HCT116 (cell line): ENCODE measurements at regions not wholly inside any gene's neighbourhood (a gene's known extent, or its start where the extent isn't known, plus 50 kb on each side); places are given as distances from the start of the nearest gene placed in this dataset.

ENCODE experiments used
- ATAC-seq: fragments of 200-7000 bp; cut with Tn5 transposase; 2 replicates; pipeline ENCODE4 v1.9.1; 2020; ENCODE audit warnings: mild to moderate bottlenecking, moderate library complexity
- BruUV-seq: library from RNA; stranded (reverse); fragments of 400-500 nt; replicated peaks from 2 replicates; lab custom pipeline; 2021; lab: Mats Ljungman, UMichigan
- CTCF ChIA-PET: fragments of 300-600 bp; sonication (Branson Sonifier 250); formaldehyde crosslinking; loops from one replicate; lab custom pipeline; 2021; ENCODE audit warnings: antibody characterized with exemption; lab: Charles Lee
- POLR2A ChIA-PET: fragments of 300-600, 350-600 bp; sonication (Branson Sonifier 250); formaldehyde crosslinking; loops from one replicate; lab custom pipeline; 2021; ENCODE audit warnings: antibody characterized with exemption; lab: Charles Lee
- RAD21 ChIA-PET, 2 experiments: fragments of 300-600 bp; sonication (Branson Sonifier 250); formaldehyde crosslinking; loops; one replicate each; lab custom pipeline; 2023; ENCODE audit warnings: low total read pairs in 2 of 2; ENCODE audit not compliant: uncharacterized antibody in 2 of 2, unreplicated experiment in 2 of 2, low non-redundant PET in 1 of 2; lab: Charles Lee
- DNase-seq: peaks from one replicate; pipeline ENCODE4 v3.0.0-alpha.2; 2010; ENCODE audit warnings: low read depth, low spot score
- H2AFZ ChIP-seq: fragments of 200-600 bp; shearing (Covaris generic), sonication (generic); 2 replicates; pipeline ENCODE4 v1.6.1; 2017; ENCODE audit warnings: low read depth, mixed run types, mixed read lengths, antibody characterized with exemption, low read length; ENCODE audit not compliant: poor library complexity, severe bottlenecking
- H3K27ac ChIP-seq: 2 replicates; pipeline ENCODE4 v1.5.1; 2012; ENCODE audit warnings: low read depth, low read length
- H3K27me3 ChIP-seq: fragments of 200-600 bp; sonication (generic); 2 replicates; pipeline ENCODE4 v1.6.1; 2016; ENCODE audit warnings: mixed run types, low read length, mixed read lengths; ENCODE audit not compliant: insufficient read depth
- H3K36me3 ChIP-seq, 2 experiments: fragments of 200-500 bp in 1 of 2; fragments of 200-600 bp in 1 of 2; sonication (Bioruptor generic) in 1 of 2; sonication (generic) in 1 of 2; 2 replicates each; pipeline versions ENCODE4 v1.5.1 to v1.6.1; 2014 to 2016; ENCODE audit warnings: low read length in 2 of 2, inconsistent platforms in 1 of 2, mixed read lengths in 1 of 2, mixed run types in 1 of 2; ENCODE audit not compliant: insufficient read depth in 2 of 2, control insufficient read depth in 1 of 2
- H3K4me1 ChIP-seq, 2 experiments: fragments of 200-600 bp in 1 of 2; sonication (generic) in 1 of 2; 2 replicates each; pipeline versions ENCODE4 v1.5.1 to v1.6.1; 2012 to 2017; ENCODE audit warnings: low read length in 2 of 2, inconsistent platforms in 1 of 2, mild to moderate bottlenecking in 1 of 2, mixed read lengths in 1 of 2, mixed run types in 1 of 2, moderate library complexity in 1 of 2; ENCODE audit not compliant: insufficient read depth in 2 of 2, control insufficient read depth in 1 of 2
- H3K4me2 ChIP-seq: fragments of 200-600 bp; sonication (generic); 2 replicates; pipeline ENCODE4 v1.6.1; 2017; ENCODE audit warnings: mixed run types, low read length, mixed read lengths
- H3K4me3 ChIP-seq, 2 experiments: fragments of 200-600 bp in 1 of 2; sonication (generic) in 1 of 2; replicated peaks in 1 of 2; 2 replicates each; pipeline ENCODE4 v1.5.1; 2011 to 2016; ENCODE audit warnings: low read length in 2 of 2, control low read depth in 1 of 2, low read depth in 1 of 2, mild to moderate bottlenecking in 1 of 2, mixed read lengths in 1 of 2, mixed run types in 1 of 2
- H3K79me2 ChIP-seq: fragments of 200-600 bp; sonication (generic); 2 replicates; pipeline ENCODE4 v1.6.1; 2017; ENCODE audit warnings: mild to moderate bottlenecking, mixed run types, low read length, moderate library complexity, mixed read lengths; ENCODE audit not compliant: insufficient read depth
- H3K9ac ChIP-seq: fragments of 200-600 bp; sonication (generic); 2 replicates; pipeline ENCODE4 v1.6.1; 2016; ENCODE audit warnings: low read length, mixed read lengths
- H3K9me2 ChIP-seq: fragments of 200-600 bp; sonication (generic), shearing (Covaris generic); 2 replicates; pipeline ENCODE4 v1.6.1; 2017; ENCODE audit warnings: mixed run types, mild to moderate bottlenecking, moderate library complexity; ENCODE audit not compliant: insufficient read depth
- H3K9me3 ChIP-seq, 2 experiments: fragments of 200-500 bp in 1 of 2; fragments of 200-600 bp in 1 of 2; sonication (Bioruptor generic) in 1 of 2; sonication (generic) in 1 of 2; 2 replicates each; pipeline ENCODE4 v1.6.1; 2014 to 2017; ENCODE audit warnings: low read length in 2 of 2, mixed read lengths in 2 of 2, inconsistent platforms in 1 of 2, low read depth in 1 of 2, mild to moderate bottlenecking in 1 of 2, mixed run types in 1 of 2, moderate library complexity in 1 of 2; ENCODE audit not compliant: control insufficient read depth in 1 of 2, insufficient read depth in 1 of 2
- H4K20me1 ChIP-seq: fragments of 200-600 bp; sonication (generic), shearing (Covaris generic); 2 replicates; pipeline ENCODE4 v1.6.1; 2017; ENCODE audit warnings: mixed run types, mild to moderate bottlenecking, moderate library complexity; ENCODE audit not compliant: insufficient read depth
- ATF3 ChIP-seq: IDR thresholded peaks from 2 replicates; pipeline ENCODE4 v1.6.1; 2012
- CBX3 ChIP-seq: IDR thresholded peaks from 2 replicates; pipeline ENCODE4 v1.6.1; 2012; ENCODE audit warnings: low read depth
- CEBPB ChIP-seq: IDR thresholded peaks from 2 replicates; pipeline ENCODE4 v1.6.1; 2012; ENCODE audit warnings: low read depth
- CTCF ChIP-seq, 3 experiments: fragments of 200-600 bp in 1 of 3; sonication (generic) in 1 of 3; IDR thresholded peaks in 2 of 3; conservative IDR thresholded peaks in 1 of 3; 2 replicates each; pipeline ENCODE4 v1.5.1; 2012 to 2017; ENCODE audit warnings: low read depth in 2 of 3, low read length in 2 of 3, antibody characterized with exemption in 1 of 3, borderline replicate concordance in 1 of 3, control low read depth in 1 of 3, mild to moderate bottlenecking in 1 of 3, mixed read lengths in 1 of 3, mixed run types in 1 of 3, moderate library complexity in 1 of 3; ENCODE audit not compliant: insufficient read depth in 1 of 3
- EGR1 ChIP-seq: IDR thresholded peaks from 2 replicates; pipeline ENCODE4 v1.6.1; 2012; ENCODE audit warnings: low read depth
- EZH2phosphoT487 ChIP-seq: fragments of 200-600 bp; IDR thresholded peaks from 2 replicates; pipeline ENCODE4 v1.6.1; 2018; ENCODE audit warnings: antibody characterized with exemption, borderline replicate concordance
- FOSL1 ChIP-seq: IDR thresholded peaks from 2 replicates; pipeline ENCODE4 v1.6.1; 2012; ENCODE audit warnings: low read depth
- JUND ChIP-seq: IDR thresholded peaks from 2 replicates; pipeline ENCODE4 v1.6.1; 2012
- POLR2A ChIP-seq: IDR thresholded peaks from 2 replicates; pipeline ENCODE4 v1.7.0; 2011; ENCODE audit warnings: borderline replicate concordance; ENCODE audit not compliant: insufficient read depth, insufficient read length; ENCODE audit errors: extremely low read depth
- POLR2AphosphoS5 ChIP-seq: IDR thresholded peaks from 2 replicates; pipeline ENCODE4 v1.6.1; 2011; ENCODE audit warnings: mild to moderate bottlenecking, low read depth, low read length, moderate library complexity
- SIN3A ChIP-seq: IDR thresholded peaks from 2 replicates; pipeline ENCODE4 v1.6.1; 2012; ENCODE audit warnings: low read depth
- SRF ChIP-seq: IDR thresholded peaks from 2 replicates; pipeline ENCODE4 v1.6.1; 2012; ENCODE audit warnings: low read depth
- YY1 ChIP-seq: IDR thresholded peaks from 2 replicates; pipeline ENCODE4 v1.6.1; 2011; ENCODE audit warnings: low read length, low read depth, moderate library complexity, mild to moderate bottlenecking; ENCODE audit not compliant: insufficient replicate concordance; ENCODE audit errors: extremely low read depth
- ZBTB33 ChIP-seq: IDR thresholded peaks from 2 replicates; pipeline ENCODE4 v1.6.1; 2011; ENCODE audit warnings: mild to moderate bottlenecking, low read length, moderate library complexity; ENCODE audit not compliant: insufficient replicate concordance; ENCODE audit errors: extremely low read depth
- ZNF274 ChIP-seq: fragments of 200-500 bp; sonication (Bioruptor generic); IDR thresholded peaks from 2 replicates; pipeline ENCODE4 v1.6.1; 2014; ENCODE audit warnings: mild to moderate bottlenecking, low read depth, low read length, inconsistent platforms
- intact Hi-C: fragments of 100-400 bp; cut with micrococcal nuclease; formaldehyde crosslinking; loops from 2 replicates; pipeline ENCODE4 v1.10.0; 2022

GRCh38 chr1:106961646-106962045 lies 94.8 kb upstream of the PRMT6 start:
- H3K36me3 ChIP-seq, result no peaks in the 10 kb centered on the region
- H3K9ac ChIP-seq, result no peak overlapping the region
- ChIA-PET POLR2A (no interaction called here), RAD21 (no interaction called here), CTCF (no interaction called here)
- no peak overlapping the region for H3K4me3 ChIP-seq
- no peak overlapping the region for H3K4me2 ChIP-seq
- intact Hi-C loops, result no loop called here
- no peak overlapping the region for H3K27ac ChIP-seq
- H4K20me1 ChIP-seq, result no peaks in the 10 kb centered on the region
- H3K9me3 ChIP-seq, result peaks cover 0 to 13% of the 10 kb centered on the region in 2 experiments; a peak in 1 of 4 replicates
- H3K79me2 ChIP-seq, result no peaks in the 10 kb centered on the region
- H3K4me1 ChIP-seq, result no peaks in the 10 kb centered on the region
- DNase-seq (no peak), ATAC-seq (no peak)
- no peaks in the 10 kb centered on the region for H3K9me2 ChIP-seq
- no peaks in the 10 kb centered on the region for H3K27me3 ChIP-seq
- BruUV-seq, result no TSS peak
- H2AFZ ChIP-seq, result no peak overlapping the region
- TF ChIP-seq ZBTB33 (no peak), CEBPB (no peak), YY1 (no peak), POLR2AphosphoS5 (no peak), SRF (no peak), JUND (no peak), POLR2A (no peak), ZNF274 (no peak), FOSL1 (no peak), SIN3A (no peak), CBX3 (no peak), ATF3 (no peak), EZH2phosphoT487 (no peak), CTCF (IDR thresholded peaks at IDR 0.05 in 2 of 3, conservative IDR thresholded peaks at IDR 0.05 in 1 of 3; ENCODE audit: borderline replicate concordance in 1 of 3, insufficient read depth in 1 of 3, low read depth in 2 of 3, low read length in 2 of 3) (no peak), EGR1 (no peak)
- TF ChIP-seq, all 23 proteins: peak for 0
